ENCODE measurements at regions not wholly inside any gene's neighbourhood (a gene's known extent, or its start where the extent isn't known, plus 50 kb on each side); places are given as distances from the start of the nearest gene placed in this dataset.

- Histone ChIP-seq H2AFZ (ENCODE audit: low read length) (no peak overlapping the region), H3K4me1 (ENCODE audit: insufficient read depth, low read length) (no peaks in the 10 kb centered on the region), H3K4me2 (ENCODE audit: insufficient read depth, insufficient read length, low read length) (no peak overlapping the region), H2BK120ac (ENCODE audit: low read depth, low read length, poor library complexity, severe bottlenecking) (no peak overlapping the region), H3K14ac (ENCODE audit: insufficient read depth, low read length) (no peak overlapping the region), H3K27me3 (ENCODE audit: insufficient read depth, low read length) (no peaks in the 10 kb centered on the region), H2BK12ac (ENCODE audit: insufficient read length, low read depth, low read length) (no peak overlapping the region), H3K79me1 (ENCODE audit: insufficient read depth, low read depth, low read length, poor library complexity, severe bottlenecking) (no peaks in the 10 kb centered on the region), H4K20me1 (ENCODE audit: control insufficient read depth, insufficient read depth, insufficient read length) (no peaks in the 10 kb centered on the region), H2BK15ac (ENCODE audit: low read depth, low read length) (no peak overlapping the region), H2BK20ac (ENCODE audit: low read depth, low read length, poor library complexity, severe bottlenecking) (no peak overlapping the region), H3K23ac (ENCODE audit: insufficient read length, low read depth, low read length) (no peak overlapping the region), H3K18ac (ENCODE audit: insufficient read length, low read depth, low read length) (no peak overlapping the region), H3K4ac (ENCODE audit: low read depth, low read length) (no peak overlapping the region), H3T11ph (ENCODE audit: low read length) (no peak overlapping the region), H3K56ac (ENCODE audit: insufficient read length, low read depth, low read length) (no peak overlapping the region), H3K23me2 (ENCODE audit: insufficient read length, low read depth, low read length, poor library complexity, severe bottlenecking) (no peaks in the 10 kb centered on the region), H3K9ac (ENCODE audit: extremely low read depth, insufficient read length, low read length) (no peak overlapping the region), H2BK5ac (ENCODE audit: insufficient read length, low read length) (no peak overlapping the region), H3K9me3 (ENCODE audit: control insufficient read depth, low read depth, low read length) (no peaks in the 10 kb centered on the region), H4K91ac (ENCODE audit: insufficient read length, low read depth, low read length) (no peak overlapping the region), H4K8ac (replicated peaks; ENCODE audit: insufficient read length, low read depth, low read length) (no peak overlapping the region), H4K5ac (ENCODE audit: insufficient read length, low read depth, low read length) (no peak overlapping the region), H3K79me2 (ENCODE audit: insufficient read depth, low read length) (no peaks in the 10 kb centered on the region), H2AK5ac (ENCODE audit: insufficient read length, low read length) (no peak overlapping the region), H3K27ac (ENCODE audit: insufficient read length, low read depth, low read length) (no peak overlapping the region)
- Mint-ChIP-seq H3K36me3 (ENCODE audit: insufficient read depth in 1 of 3, low read depth in 3 of 3) (peaks cover 0 to 2% (median under 1%) of the 10 kb centered on the region in 3 experiments; a peak in 2 of 7 replicates), H3K9me3 (peaks cover 8 to 12% of the 10 kb centered on the region in 2 experiments), H3K27me3 (ENCODE audit: low read depth) (no peaks in the 10 kb centered on the region; the same call in 1 of the 2 replicates), H3K4me1 (peaks cover 3 to 6% of the 10 kb centered on the region in 2 experiments; a peak in 2 of 4 replicates), H3K4me3 (no peak overlapping the region), H3K27ac (no peak overlapping the region)
- no peak for DNase-seq
- TF ChIP-seq, protein P1, sequence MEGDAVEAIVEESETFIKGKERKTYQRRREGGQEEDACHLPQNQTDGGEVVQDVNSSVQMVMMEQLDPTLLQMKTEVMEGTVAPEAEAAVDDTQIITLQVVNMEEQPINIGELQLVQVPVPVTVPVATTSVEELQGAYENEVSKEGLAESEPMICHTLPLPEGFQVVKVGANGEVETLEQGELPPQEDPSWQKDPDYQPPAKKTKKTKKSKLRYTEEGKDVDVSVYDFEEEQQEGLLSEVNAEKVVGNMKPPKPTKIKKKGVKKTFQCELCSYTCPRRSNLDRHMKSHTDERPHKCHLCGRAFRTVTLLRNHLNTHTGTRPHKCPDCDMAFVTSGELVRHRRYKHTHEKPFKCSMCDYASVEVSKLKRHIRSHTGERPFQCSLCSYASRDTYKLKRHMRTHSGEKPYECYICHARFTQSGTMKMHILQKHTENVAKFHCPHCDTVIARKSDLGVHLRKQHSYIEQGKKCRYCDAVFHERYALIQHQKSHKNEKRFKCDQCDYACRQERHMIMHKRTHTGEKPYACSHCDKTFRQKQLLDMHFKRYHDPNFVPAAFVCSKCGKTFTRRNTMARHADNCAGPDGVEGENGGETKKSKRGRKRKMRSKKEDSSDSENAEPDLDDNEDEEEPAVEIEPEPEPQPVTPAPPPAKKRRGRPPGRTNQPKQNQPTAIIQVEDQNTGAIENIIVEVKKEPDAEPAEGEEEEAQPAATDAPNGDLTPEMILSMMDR (conservative IDR thresholded peaks at IDR 0.05): no peak
- WGBS (ENCODE audit: extremely low coverage, insufficient read length, low lambda C conversion rate): no CpG with 5 or more reads among the region's 3 CpGs
These were observed 493.0 kb downstream of the TLL1 start for GRCh38 chr4:166366012-166366411.
